ENCODE measurements at regions not wholly inside any gene's neighbourhood (a gene's known extent, or its start where the extent isn't known, plus 50 kb on each side); places are given as distances from the start of the nearest gene placed in this dataset.

GRCh38 chr11:69892986-69893555 lies 73.9 kb upstream of the FGF3 start:
- TF ChIP-seq CTCF (IDR thresholded peaks at IDR 0.05; ENCODE audit: insufficient read depth, low read length, poor library complexity, severe bottlenecking) = no peak
- no peak for TF ChIP-seq EZH2phosphoT487 (conservative IDR thresholded peaks at IDR 0.05; ENCODE audit: low read length)
